Pancreas (tissue), 10 donors: ENCODE measurements at regions not wholly inside any gene's neighbourhood (a gene's known extent, or its start where the extent isn't known, plus 50 kb on each side); places are given as distances from the start of the nearest gene placed in this dataset.

ENCODE experiments used
- ATAC-seq, 4 donors: fragments of 200-7000 bp; cut with Tn5 transposase; one replicate each; pipeline versions ENCODE4 v1.8.0 to v1.9.1; 2020; ENCODE audit warnings: mild to moderate bottlenecking in 4 of 4, moderate library complexity in 4 of 4
- DNase-seq, 6 donors: peaks; one replicate each; pipeline ENCODE4 v3.0.0-alpha.2; 2020
- FAIRE-seq: peaks from 2 replicates; lab custom pipeline; 2012; peaks lifted over from hg19 to GRCh38; lab: Jason Lieb, UNC
- H3K27ac ChIP-seq, 4 donors: fragments of 200-600 bp; sonication (generic); 1 replicate in 3 of 4; 2 replicates in 1 of 4; pipeline versions ENCODE4 v1.5.0 to v1.8.0; 2020
- H3K27me3 ChIP-seq, 4 donors: fragments of 200-600 bp; one replicate each; pipeline ENCODE4 v1.8.0; 2021
- H3K36me3 ChIP-seq, 3 donors: fragments of 200-600 bp; sonication (generic) in 1 of 3; one replicate each; pipeline versions ENCODE4 v1.5.0 to v1.8.0; 2020 to 2021
- H3K4me1 ChIP-seq, 3 donors: fragments of 200-600 bp; one replicate each; pipeline ENCODE4 v1.8.0; 2021
- H3K4me3 ChIP-seq, 4 donors: fragments of 200-600 bp; sonication (generic) in 2 of 4; one replicate each; pipeline versions ENCODE4 v1.5.0 to v1.8.0; 2020 to 2021
- H3K9me3 ChIP-seq, 4 donors: fragments of 200-600 bp; one replicate each; pipeline ENCODE4 v1.8.0; 2021
- WGBS, 2 donors: extraction: QIAGEN DNeasy Blood & Tissue Kit; methylation state at CpG; one replicate each; pipeline ENCODE4 v1.1.7; 2013; 5-methylcytosine and 5-hydroxymethylcytosine counted together
- intact Hi-C, 3 donors: fragments of 100-400 bp; cut with DNase I; formaldehyde crosslinking; loops; one replicate each; pipeline versions ENCODE4 v1.11.1 to v1.14.2; 2022
- TF ChIP-seq, protein P1 (sequence below), 4 donors: fragments of 200-600 bp; sonication (generic) in 3 of 4; IDR thresholded peaks; one replicate each; pipeline versions ENCODE4 v1.5.0 to v1.8.0; 2021; ENCODE audit warnings: antibody characterized with exemption in 4 of 4
- donor health status: healthy with polysubstance abuse.
- donor health status: DM: no; HTN: no; CAD: no; lungs with moderate emphysema.
- donor health status: DM: no; HTN: no; CAD: no.
- donor health status: control.
- donor health status: control.
- donor health status: Bipolar disorder and iron deficiency.
- donor health status: DM: yes; HTN: yes; CAD: no.
- donor health status: DM: no; HTN: no; CAD: no.
- donor health status: DM: no; HTN: no; CAD: no.
- donor health status: DM: yes; HTN: yes; CAD: no.

DNA sequence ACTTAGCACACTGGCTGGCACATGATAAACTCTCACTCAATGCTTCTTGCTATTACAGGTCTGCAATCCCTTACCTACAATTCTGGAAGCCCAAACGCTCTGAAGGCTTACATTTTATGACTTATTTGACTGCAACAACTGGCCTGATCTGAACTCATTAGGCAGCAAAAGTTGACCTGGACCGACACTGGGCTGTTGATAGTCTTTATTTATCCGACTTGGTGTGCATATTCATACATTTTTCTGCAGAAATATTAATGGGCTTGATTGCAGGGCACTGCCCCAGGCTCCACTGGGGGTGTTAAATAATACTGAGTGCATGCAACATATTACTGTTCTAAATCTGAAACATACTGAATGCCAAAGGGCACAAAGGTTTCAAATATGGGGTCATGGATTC lies 1076.7 kb downstream of the BCL11B start:
- Histone ChIP-seq H3K27me3 (peaks cover 0 to 4% (median 0%) of the 10 kb centered on the region in 4 donors), H3K27ac (no peak overlapping the region), H3K4me3 (no peak overlapping the region), H3K4me1 (no peaks in the 10 kb centered on the region), H3K9me3 (no peaks in the 10 kb centered on the region), H3K36me3 (no peaks in the 10 kb centered on the region)
- intact Hi-C loops = no loop called here
- FAIRE-seq (no peak), ATAC-seq (no peak), DNase-seq (no peak)
- TF ChIP-seq, protein P1, sequence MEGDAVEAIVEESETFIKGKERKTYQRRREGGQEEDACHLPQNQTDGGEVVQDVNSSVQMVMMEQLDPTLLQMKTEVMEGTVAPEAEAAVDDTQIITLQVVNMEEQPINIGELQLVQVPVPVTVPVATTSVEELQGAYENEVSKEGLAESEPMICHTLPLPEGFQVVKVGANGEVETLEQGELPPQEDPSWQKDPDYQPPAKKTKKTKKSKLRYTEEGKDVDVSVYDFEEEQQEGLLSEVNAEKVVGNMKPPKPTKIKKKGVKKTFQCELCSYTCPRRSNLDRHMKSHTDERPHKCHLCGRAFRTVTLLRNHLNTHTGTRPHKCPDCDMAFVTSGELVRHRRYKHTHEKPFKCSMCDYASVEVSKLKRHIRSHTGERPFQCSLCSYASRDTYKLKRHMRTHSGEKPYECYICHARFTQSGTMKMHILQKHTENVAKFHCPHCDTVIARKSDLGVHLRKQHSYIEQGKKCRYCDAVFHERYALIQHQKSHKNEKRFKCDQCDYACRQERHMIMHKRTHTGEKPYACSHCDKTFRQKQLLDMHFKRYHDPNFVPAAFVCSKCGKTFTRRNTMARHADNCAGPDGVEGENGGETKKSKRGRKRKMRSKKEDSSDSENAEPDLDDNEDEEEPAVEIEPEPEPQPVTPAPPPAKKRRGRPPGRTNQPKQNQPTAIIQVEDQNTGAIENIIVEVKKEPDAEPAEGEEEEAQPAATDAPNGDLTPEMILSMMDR (IDR thresholded peaks at IDR 0.05) = no peak
- 46 to 54% methylated on average over 3 of the region's 3 CpGs for WGBS, 2 donors

- no peak for ATAC-seq
- no peak for FAIRE-seq
- H3K27me3 ChIP-seq = no peaks in the 10 kb centered on the region
- H3K27ac ChIP-seq = no peak overlapping the region
- H3K9me3 ChIP-seq = no peaks in the 10 kb centered on the region
- no peaks in the 10 kb centered on the region for H3K4me1 ChIP-seq
- intact Hi-C loops = no loop called here
- no peaks in the 10 kb centered on the region for H3K36me3 ChIP-seq
- TF ChIP-seq, protein P1 (IDR thresholded peaks at IDR 0.05) = no peak
- H3K4me3 ChIP-seq = no peak overlapping the region
- DNase-seq = no peak
- 8 to 13% methylated on average over 1 of the region's 1 CpG for WGBS, 2 donors
Observed at GRCh38 chr14:98197933-98198332, 1074.1 kb downstream of the BCL11B start.

DNA sequence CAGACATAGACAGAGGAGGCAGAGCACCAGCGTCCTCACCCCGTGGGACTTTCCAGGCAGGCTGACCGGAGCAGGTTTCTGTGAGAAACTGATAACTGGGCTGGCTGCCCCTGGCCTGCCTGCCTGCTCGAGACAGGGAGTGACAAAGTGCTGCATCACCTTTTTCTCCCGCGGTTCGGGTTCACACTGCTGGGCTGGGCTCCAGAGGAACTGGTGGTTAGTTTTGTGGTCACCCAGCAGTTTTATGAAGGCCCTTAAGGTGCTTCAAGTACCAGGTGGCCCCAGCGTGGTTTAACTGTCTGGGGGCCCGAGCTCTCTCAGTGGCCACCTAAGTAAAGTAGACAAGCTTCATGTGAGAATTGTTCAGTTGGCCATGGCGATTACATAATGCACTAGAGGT lies 1073.6 kb downstream of the BCL11B start:
- DNase-seq = no peak
- H3K36me3 ChIP-seq = no peaks in the 10 kb centered on the region
- H3K27me3 ChIP-seq = no peaks in the 10 kb centered on the region
- WGBS, 2 donors = 20 to 24% methylated on average over 10 of the region's 10 CpGs
- intact Hi-C loops = no loop called here
- no peak overlapping the region for H3K4me3 ChIP-seq
- ATAC-seq = peak in 2 of 4 donors; percentile 51 to 73
- TF ChIP-seq, protein P1 (IDR thresholded peaks at IDR 0.05) = no peak
- no peaks in the 10 kb centered on the region for H3K4me1 ChIP-seq
- H3K9me3 ChIP-seq = no peaks in the 10 kb centered on the region
- no peak overlapping the region for H3K27ac ChIP-seq
- FAIRE-seq = no peak

DNA sequence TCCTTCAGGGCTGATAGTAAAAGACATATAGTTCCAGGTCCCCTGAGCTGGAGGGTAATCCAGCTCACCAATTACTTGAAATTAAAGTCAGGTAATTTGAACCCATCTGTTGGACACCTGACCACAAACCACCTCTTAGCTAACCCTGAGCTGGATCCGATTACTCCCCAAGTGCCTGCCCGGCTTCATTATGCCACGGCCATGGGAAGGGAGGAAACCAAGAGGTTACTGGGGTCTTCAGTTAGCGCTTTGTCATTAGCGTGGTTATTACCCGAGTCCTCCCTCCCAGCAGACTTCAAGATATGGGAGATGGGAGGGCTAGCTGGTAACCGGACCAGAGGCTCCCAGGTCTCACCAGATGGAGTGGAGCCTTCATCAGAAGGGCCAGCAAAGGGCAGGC lies 1071.4 kb downstream of the BCL11B start:
- Histone ChIP-seq H3K4me1 (no peaks in the 10 kb centered on the region), H3K4me3 (no peak overlapping the region), H3K36me3 (no peaks in the 10 kb centered on the region), H3K9me3 (no peaks in the 10 kb centered on the region), H3K27ac (no peak overlapping the region), H3K27me3 (no peaks in the 10 kb centered on the region)
- TF ChIP-seq, protein P1 (IDR thresholded peaks at IDR 0.05) = no peak
- FAIRE-seq (no peak), DNase-seq (no peak), ATAC-seq (no peak)
- intact Hi-C loops = no loop called here
- 64 to 81% methylated on average over 7 of the region's 7 CpGs for WGBS, 2 donors

- no peak for ATAC-seq
- intact Hi-C loops = no loop called here
- no peak for FAIRE-seq
- no peak overlapping the region for H3K27ac ChIP-seq
- DNase-seq = no peak
- H3K27me3 ChIP-seq = no peaks in the 10 kb centered on the region
- 65 to 68% methylated on average over 6 of the region's 6 CpGs for WGBS, 2 donors
- no peaks in the 10 kb centered on the region for H3K4me1 ChIP-seq
- no peaks in the 10 kb centered on the region for H3K9me3 ChIP-seq
- H3K36me3 ChIP-seq = no peaks in the 10 kb centered on the region
- TF ChIP-seq, protein P1 (IDR thresholded peaks at IDR 0.05) = no peak
- H3K4me3 ChIP-seq = no peak overlapping the region
Observed at GRCh38 chr14:98203421-98203820, 1068.6 kb downstream of the BCL11B start.
